Peyer's patch (tissue), 4 donors: ENCODE measurements at regions not wholly inside any gene's neighbourhood (a gene's known extent, or its start where the extent isn't known, plus 50 kb on each side); places are given as distances from the start of the nearest gene placed in this dataset.
"Not testable (repeated sequence)": the region's sequence is repeated elsewhere in the genome, so short reads cannot be mapped to it uniquely, and the experiment has no call there.

ENCODE experiments used
- POLR2A ChIP-seq, 2 donors: fragments of 450-650 bp; IDR thresholded peaks; one replicate each; pipeline ENCODE4 v1.5.1; 2017; ENCODE audit warnings: antibody characterized with exemption in 2 of 2, mild to moderate bottlenecking in 2 of 2, moderate library complexity in 2 of 2
- TF ChIP-seq, protein P1 (sequence below), 6 experiments: fragments of 450-650 bp in 4 of 6; fragments of 200-600 bp in 2 of 6; sonication (generic) in 1 of 6; IDR thresholded peaks; one replicate each; pipeline ENCODE4 v1.5.1; 2017 to 2019; ENCODE audit warnings: antibody characterized with exemption in 6 of 6, mild to moderate bottlenecking in 3 of 6, moderate library complexity in 1 of 6

DNA sequence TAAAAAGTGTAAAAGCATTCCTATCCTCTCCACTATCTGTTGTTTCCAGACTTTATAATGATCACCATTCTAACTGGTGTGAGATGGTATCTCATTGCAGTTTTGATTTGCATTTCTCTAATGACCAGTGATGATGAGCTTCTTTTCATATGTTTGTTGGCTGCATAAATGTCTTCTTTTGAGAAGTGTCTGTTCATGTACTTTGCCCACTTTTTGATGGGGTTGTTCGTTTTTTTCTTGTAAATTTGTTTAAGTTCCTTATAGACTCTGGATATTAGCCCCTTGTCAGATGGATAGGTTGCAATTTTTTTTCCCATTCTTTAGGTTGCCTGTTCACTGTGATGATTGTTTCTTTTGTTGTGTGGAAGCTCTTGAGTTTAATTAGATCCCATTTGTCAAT lies 199.6 kb upstream of the ETV3 start:
- TF ChIP-seq, protein P1, sequence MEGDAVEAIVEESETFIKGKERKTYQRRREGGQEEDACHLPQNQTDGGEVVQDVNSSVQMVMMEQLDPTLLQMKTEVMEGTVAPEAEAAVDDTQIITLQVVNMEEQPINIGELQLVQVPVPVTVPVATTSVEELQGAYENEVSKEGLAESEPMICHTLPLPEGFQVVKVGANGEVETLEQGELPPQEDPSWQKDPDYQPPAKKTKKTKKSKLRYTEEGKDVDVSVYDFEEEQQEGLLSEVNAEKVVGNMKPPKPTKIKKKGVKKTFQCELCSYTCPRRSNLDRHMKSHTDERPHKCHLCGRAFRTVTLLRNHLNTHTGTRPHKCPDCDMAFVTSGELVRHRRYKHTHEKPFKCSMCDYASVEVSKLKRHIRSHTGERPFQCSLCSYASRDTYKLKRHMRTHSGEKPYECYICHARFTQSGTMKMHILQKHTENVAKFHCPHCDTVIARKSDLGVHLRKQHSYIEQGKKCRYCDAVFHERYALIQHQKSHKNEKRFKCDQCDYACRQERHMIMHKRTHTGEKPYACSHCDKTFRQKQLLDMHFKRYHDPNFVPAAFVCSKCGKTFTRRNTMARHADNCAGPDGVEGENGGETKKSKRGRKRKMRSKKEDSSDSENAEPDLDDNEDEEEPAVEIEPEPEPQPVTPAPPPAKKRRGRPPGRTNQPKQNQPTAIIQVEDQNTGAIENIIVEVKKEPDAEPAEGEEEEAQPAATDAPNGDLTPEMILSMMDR (IDR thresholded peaks at IDR 0.05): not testable (repeated sequence)
- not testable (repeated sequence) for TF ChIP-seq POLR2A (IDR thresholded peaks at IDR 0.05)
